MM.1S (cell line): ENCODE measurements at regions not wholly inside any gene's neighbourhood (a gene's known extent, or its start where the extent isn't known, plus 50 kb on each side); places are given as distances from the start of the nearest gene placed in this dataset.
"Not testable (repeated sequence)": the region's sequence is repeated elsewhere in the genome, so short reads cannot be mapped to it uniquely, and the experiment has no call there.

ENCODE experiments used
- DNase-seq: peaks from one replicate; pipeline ENCODE4 v3.0.0-alpha.2; 2015
- H2AFZ ChIP-seq: fragments of 300-600 bp; sonication (generic); 2 replicates; pipeline ENCODE4 v1.6.0; 2016; ENCODE audit warnings: antibody characterized with exemption, low read length
- H3F3A ChIP-seq: fragments of 300-600 bp; sonication (generic); 2 replicates; pipeline ENCODE4 v1.6.1; 2016; ENCODE audit warnings: mild to moderate bottlenecking, antibody characterized with exemption, low read length, moderate library complexity, mixed read lengths; ENCODE audit not compliant: insufficient read depth
- H3K27ac ChIP-seq: fragments of 300-600 bp; sonication (generic); 2 replicates; pipeline ENCODE4 v1.5.1; 2016; ENCODE audit warnings: mild to moderate bottlenecking, low read length
- H3K27me3 ChIP-seq: fragments of 300-600 bp; sonication (generic); replicated peaks from 2 replicates; pipeline ENCODE4 v1.6.0; 2016; ENCODE audit warnings: low read length; ENCODE audit not compliant: insufficient read depth
- H3K36me3 ChIP-seq: fragments of 300-600 bp; sonication (generic); replicated peaks from 2 replicates; pipeline ENCODE4 v1.6.1; 2016; ENCODE audit warnings: mild to moderate bottlenecking, low read length, mixed read lengths; ENCODE audit not compliant: insufficient read depth
- H3K4me1 ChIP-seq: fragments of 300-600 bp; sonication (generic); 2 replicates; pipeline ENCODE4 v1.6.1; 2016; ENCODE audit warnings: low read length, mixed read lengths
- H3K4me2 ChIP-seq: fragments of 300-600 bp; sonication (generic); 2 replicates; pipeline ENCODE4 v1.6.0; 2016; ENCODE audit warnings: low read depth, low read length
- H3K4me3 ChIP-seq: fragments of 300-600 bp; sonication (generic); 2 replicates; pipeline ENCODE4 v1.5.1; 2016; ENCODE audit warnings: low read length, mixed read lengths
- H3K79me2 ChIP-seq: fragments of 300-600 bp; sonication (generic); 2 replicates; pipeline ENCODE4 v1.6.1; 2016; ENCODE audit warnings: mixed run types, low read length, mixed read lengths
- H3K9ac ChIP-seq: fragments of 300-600 bp; sonication (generic); 2 replicates; pipeline ENCODE4 v1.6.1; 2016; ENCODE audit warnings: low read length, mixed read lengths
- H3K9me2 ChIP-seq: fragments of 300-600 bp; sonication (generic); replicated peaks from 2 replicates; pipeline ENCODE4 v1.6.1; 2016; ENCODE audit warnings: mild to moderate bottlenecking, low read length, mixed read lengths; ENCODE audit not compliant: insufficient read depth
- H3K9me3 ChIP-seq: fragments of 300-600 bp; sonication (generic); replicated peaks from 2 replicates; pipeline ENCODE4 v1.6.1; 2016; ENCODE audit warnings: mild to moderate bottlenecking, low read length, mixed read lengths; ENCODE audit not compliant: insufficient read depth
- H4K20me1 ChIP-seq: fragments of 300-600 bp; sonication (generic); 2 replicates; pipeline ENCODE4 v1.6.1; 2016; ENCODE audit warnings: mild to moderate bottlenecking, low read length, moderate library complexity, mixed read lengths; ENCODE audit not compliant: insufficient read depth
- EZH2 ChIP-seq: fragments of 300-600 bp; sonication (generic); optimal IDR thresholded peaks from 2 replicates; pipeline ENCODE3; 2017; ENCODE audit warnings: low read depth, mild to moderate bottlenecking, antibody characterized with exemption, low read length, mixed read lengths
- EZH2phosphoT487 ChIP-seq: fragments of 300-600 bp; sonication (generic); IDR thresholded peaks from 2 replicates; pipeline ENCODE4 v1.6.1; 2018; ENCODE audit warnings: antibody characterized with exemption, low read length
- TF ChIP-seq, protein P1 (sequence below): fragments of 300-600 bp; sonication (generic); IDR thresholded peaks from 2 replicates; pipeline ENCODE4 v1.5.1; 2016; ENCODE audit warnings: antibody characterized with exemption, low read length, mixed read lengths

GRCh38 chr5:45893309-45893708 lies 197.1 kb upstream of the HCN1 start:
- no peak overlapping the region for H3K27ac ChIP-seq
- no peak overlapping the region for H2AFZ ChIP-seq
- no peak for DNase-seq

DNA sequence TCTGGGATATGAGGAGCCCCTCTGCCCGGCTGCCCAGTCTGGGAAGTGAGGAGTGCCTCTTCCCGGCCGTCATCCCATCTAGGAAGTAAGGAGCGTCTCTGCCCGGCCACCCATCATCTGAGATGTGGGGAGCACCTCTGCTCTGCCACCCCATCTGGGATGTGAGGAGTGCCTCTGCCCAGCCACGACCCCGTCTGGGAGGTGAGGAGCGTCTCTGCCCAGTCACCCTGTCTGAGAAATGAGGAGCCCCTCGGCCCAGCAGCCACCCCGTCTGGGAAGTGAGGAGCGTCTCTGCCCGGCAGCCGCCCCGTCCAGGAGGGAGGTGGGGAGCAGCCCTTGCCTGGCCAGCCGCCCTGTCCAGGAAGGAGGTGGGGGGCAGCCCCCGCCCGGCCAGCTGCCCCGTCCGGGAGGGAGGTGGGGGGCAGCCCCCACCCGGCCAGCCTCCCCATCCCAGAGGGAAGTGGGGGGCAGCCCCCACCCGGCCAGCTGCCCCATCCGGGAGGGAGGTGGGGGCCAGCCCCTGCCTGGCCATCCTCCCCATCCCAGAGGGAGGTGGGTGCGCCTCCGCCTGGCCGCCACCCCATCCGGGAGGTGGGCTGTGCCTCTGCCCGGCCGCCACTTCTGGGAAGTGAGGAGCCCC lies 194.4 kb upstream of the HCN1 start:
- H3K4me3 ChIP-seq, H3F3A ChIP-seq, H4K20me1 ChIP-seq, H3K9me2 ChIP-seq, H2AFZ ChIP-seq, DNase-seq, H3K79me2 ChIP-seq, H3K27me3 ChIP-seq, H3K27ac ChIP-seq, H3K9me3 ChIP-seq, H3K4me2 ChIP-seq, H3K36me3 ChIP-seq, H3K4me1 ChIP-seq, H3K9ac ChIP-seq: not testable (repeated sequence)

More at GRCh38 chr5:45893309-45893708, 197.1 kb upstream of the HCN1 start:
- Histone ChIP-seq H3K4me1 (no peaks in the 10 kb centered on the region), H3K79me2 (no peaks in the 10 kb centered on the region), H3K36me3 (no peaks in the 10 kb centered on the region), H3K4me3 (no peak overlapping the region), H3K4me2 (no peak overlapping the region), H3K9ac (no peak overlapping the region), H3K9me3 (no peaks in the 10 kb centered on the region), H3K27me3 (no peaks in the 10 kb centered on the region), H3K9me2 (no peaks in the 10 kb centered on the region), H4K20me1 (no peaks in the 10 kb centered on the region), H3F3A (no peaks in the 10 kb centered on the region)
- TF ChIP-seq EZH2 (no peak), EZH2phosphoT487 (no peak)
- TF ChIP-seq, protein P1, sequence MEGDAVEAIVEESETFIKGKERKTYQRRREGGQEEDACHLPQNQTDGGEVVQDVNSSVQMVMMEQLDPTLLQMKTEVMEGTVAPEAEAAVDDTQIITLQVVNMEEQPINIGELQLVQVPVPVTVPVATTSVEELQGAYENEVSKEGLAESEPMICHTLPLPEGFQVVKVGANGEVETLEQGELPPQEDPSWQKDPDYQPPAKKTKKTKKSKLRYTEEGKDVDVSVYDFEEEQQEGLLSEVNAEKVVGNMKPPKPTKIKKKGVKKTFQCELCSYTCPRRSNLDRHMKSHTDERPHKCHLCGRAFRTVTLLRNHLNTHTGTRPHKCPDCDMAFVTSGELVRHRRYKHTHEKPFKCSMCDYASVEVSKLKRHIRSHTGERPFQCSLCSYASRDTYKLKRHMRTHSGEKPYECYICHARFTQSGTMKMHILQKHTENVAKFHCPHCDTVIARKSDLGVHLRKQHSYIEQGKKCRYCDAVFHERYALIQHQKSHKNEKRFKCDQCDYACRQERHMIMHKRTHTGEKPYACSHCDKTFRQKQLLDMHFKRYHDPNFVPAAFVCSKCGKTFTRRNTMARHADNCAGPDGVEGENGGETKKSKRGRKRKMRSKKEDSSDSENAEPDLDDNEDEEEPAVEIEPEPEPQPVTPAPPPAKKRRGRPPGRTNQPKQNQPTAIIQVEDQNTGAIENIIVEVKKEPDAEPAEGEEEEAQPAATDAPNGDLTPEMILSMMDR: no peak

GRCh38 chr5:45862763-45863162 lies 166.6 kb upstream of the HCN1 start:
- DNase-seq: no peak
- Histone ChIP-seq H3K36me3 (no peaks in the 10 kb centered on the region), H3K9me3 (no peaks in the 10 kb centered on the region), H3F3A (no peaks in the 10 kb centered on the region), H3K79me2 (no peaks in the 10 kb centered on the region), H3K4me3 (no peak overlapping the region), H3K27ac (no peak overlapping the region), H3K9ac (no peak overlapping the region), H3K4me2 (no peak overlapping the region), H3K27me3 (no peaks in the 10 kb centered on the region), H3K9me2 (no peaks in the 10 kb centered on the region), H3K4me1 (no peaks in the 10 kb centered on the region), H2AFZ (no peak overlapping the region), H4K20me1 (no peaks in the 10 kb centered on the region)
- TF ChIP-seq EZH2phosphoT487 (no peak), EZH2 (no peak)
- TF ChIP-seq, protein P1: no peak

- Histone ChIP-seq H3F3A (no peaks in the 10 kb centered on the region), H3K9ac (no peak overlapping the region)
- TF ChIP-seq, protein P1: no peak
- TF ChIP-seq EZH2: no peak
- TF ChIP-seq EZH2phosphoT487: no peak
Observed at GRCh38 chr5:45847877-45848276, 151.7 kb upstream of the HCN1 start.

More at GRCh38 chr5:45847877-45848276, 151.7 kb upstream of the HCN1 start:
- Histone ChIP-seq H3K4me2 (no peak overlapping the region), H3K9me2 (no peaks in the 10 kb centered on the region), H3K79me2 (no peaks in the 10 kb centered on the region), H2AFZ (no peak overlapping the region), H3K4me1 (no peaks in the 10 kb centered on the region), H3K4me3 (no peak overlapping the region), H3K27me3 (no peaks in the 10 kb centered on the region), H3K36me3 (no peaks in the 10 kb centered on the region), H4K20me1 (no peaks in the 10 kb centered on the region), H3K9me3 (no peaks in the 10 kb centered on the region), H3K27ac (no peak overlapping the region)
- no peak for DNase-seq
